KBM-7 (cell line): ENCODE measurements at regions not wholly inside any gene's neighbourhood (a gene's known extent, or its start where the extent isn't known, plus 50 kb on each side); places are given as distances from the start of the nearest gene placed in this dataset.

Source experiments
- DNase-seq: peaks from one replicate; pipeline ENCODE4 v3.0.0-alpha.2; 2015
- in situ Hi-C: fragments of 300-500 bp; cut with MboI; formaldehyde crosslinking; loops from 2 replicates; pipeline ENCODE4 v1.14.3; 2020; ENCODE audit warnings: low sequenced_read_pairs, low pct_unique_long_range_greater_than_20kb, mixed read lengths

GRCh38 chr4:144202081-144202480 is 61.6 kb upstream of the GYPA start:
- DNase-seq = no peak
- in situ Hi-C loops = no loop called here

DNA sequence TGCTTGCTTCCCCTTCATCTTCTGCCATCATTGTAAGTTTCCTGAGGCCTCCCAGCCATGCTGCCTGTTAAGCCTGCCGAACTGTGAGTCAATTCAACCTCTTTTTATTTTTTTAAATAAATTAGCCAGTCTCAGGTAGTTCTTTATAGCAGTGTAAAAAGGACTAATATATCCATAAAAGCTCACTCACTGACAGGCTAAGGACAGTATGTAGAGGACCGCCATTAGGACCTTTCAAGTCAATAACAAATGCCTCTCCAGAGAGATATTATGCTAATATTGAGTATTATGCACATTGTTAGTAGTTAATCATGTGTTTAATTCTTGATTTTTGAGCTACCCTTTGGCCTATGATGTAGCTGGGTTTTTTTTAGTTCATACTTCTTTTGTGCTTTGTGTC is 62.6 kb upstream of the GYPA start:
- in situ Hi-C loops = no loop called here
- no peak for DNase-seq

DNA sequence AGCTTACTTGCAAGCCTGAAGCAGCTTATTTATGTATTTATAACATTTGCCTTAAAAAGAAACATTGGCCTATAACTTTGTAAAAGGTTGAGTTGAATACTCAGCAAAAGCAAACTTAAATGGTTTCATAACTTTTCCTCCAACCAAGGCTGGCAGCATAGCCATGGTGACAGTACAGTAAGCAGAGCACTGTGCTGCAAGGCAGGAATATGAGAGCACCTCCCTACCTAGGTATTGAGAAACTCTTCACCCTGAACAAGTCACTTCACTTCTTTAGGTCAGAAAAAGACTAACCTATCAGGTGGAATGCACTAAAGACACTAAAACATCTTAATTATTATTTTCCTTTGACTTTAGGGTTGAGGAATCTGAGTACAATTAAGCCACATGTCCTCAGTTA is 63.9 kb upstream of the GYPA start:
- in situ Hi-C loops = no loop called here

GRCh38 chr4:144206711-144207110 is 66.2 kb upstream of the GYPA start:
- in situ Hi-C loops = no loop called here
- DNase-seq = no peak

More for the DNA sequence above, 63.9 kb upstream of the GYPA start:
- no peak for DNase-seq

- DNase-seq = no peak
- in situ Hi-C loops = no loop called here
Measured at GRCh38 chr4:144208074-144208473, 67.6 kb upstream of the GYPA start.

GRCh38 chr4:144209491-144209890 is 69.0 kb upstream of the GYPA start:
- DNase-seq = no peak
- in situ Hi-C loops = no loop called here

DNA sequence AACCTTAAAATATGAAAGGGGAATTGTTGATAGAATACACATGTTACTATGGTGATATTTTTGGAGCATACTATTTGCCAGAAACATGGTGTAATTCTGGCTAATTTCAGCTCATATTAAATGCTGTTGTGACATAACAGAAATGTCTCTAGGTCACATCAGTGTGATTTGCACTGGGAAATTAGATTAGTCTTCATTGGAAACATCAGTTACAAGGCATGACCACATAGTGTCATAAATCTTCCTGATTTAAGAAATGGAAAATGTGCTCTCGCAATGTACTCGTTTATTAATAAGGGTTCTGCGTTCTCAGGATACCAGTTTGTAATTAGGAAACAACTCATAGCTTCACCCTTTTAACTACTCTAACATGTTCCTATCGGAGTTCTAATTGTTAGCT is 72.9 kb upstream of the GYPA start:
- in situ Hi-C loops = no loop called here
- no peak for DNase-seq

- no peak for DNase-seq
- in situ Hi-C loops = no loop called here
Measured at GRCh38 chr4:144223149-144223548, 82.6 kb upstream of the GYPA start.

DNA sequence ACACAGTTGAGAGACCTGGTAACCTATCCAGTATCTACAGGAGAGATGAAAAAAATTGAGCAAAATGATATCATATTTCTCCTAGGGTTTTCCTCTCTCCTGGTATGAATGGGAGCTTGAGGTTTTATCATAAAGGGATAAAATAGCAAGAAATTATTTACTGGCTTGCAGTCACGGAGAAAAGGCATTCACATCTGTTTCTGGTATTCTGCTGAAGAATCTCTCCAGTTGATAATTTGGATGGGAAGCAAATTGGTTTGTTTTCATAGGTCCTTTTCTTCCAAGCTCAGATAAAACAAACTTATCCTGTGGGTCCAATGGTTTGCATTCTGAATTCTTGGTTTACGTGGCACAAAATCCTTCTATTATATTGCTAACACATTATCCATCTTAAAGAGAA is 83.1 kb upstream of the GYPA start:
- no peak for DNase-seq
- in situ Hi-C loops = no loop called here

DNA sequence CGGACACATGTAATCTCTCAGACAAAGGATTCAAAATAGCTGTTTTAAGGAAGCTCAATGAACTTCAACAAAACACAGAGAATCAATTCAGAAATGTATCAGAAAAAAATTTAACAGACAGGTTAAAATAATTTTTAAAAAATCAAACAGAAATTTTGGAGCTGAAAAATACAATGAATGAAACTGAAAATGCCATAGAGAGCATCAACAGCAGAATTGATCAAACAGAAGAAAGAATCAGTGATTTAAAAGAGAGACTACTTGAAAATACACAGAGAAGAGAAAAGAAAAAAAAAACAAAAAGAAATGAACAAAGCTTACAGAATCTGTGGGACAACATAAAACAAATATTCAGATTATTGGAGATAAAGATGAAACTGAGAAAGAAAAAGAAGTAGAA is 118.8 kb upstream of the GYPA start:
- in situ Hi-C loops = no loop called here
- no peak for DNase-seq

- DNase-seq = no peak
- in situ Hi-C loops = no loop called here
Measured at GRCh38 chr4:144267084-144267483, 126.6 kb upstream of the GYPA start.

- DNase-seq = no peak
- in situ Hi-C loops = no loop called here
Measured at GRCh38 chr4:144280688-144281087, 140.2 kb upstream of the GYPA start.

GRCh38 chr4:144283526-144283925 is 143.0 kb upstream of the GYPA start:
- no peak for DNase-seq
- in situ Hi-C loops = no loop called here

GRCh38 chr4:144284026-144284425 is 143.5 kb upstream of the GYPA start:
- DNase-seq = no peak
- in situ Hi-C loops = no loop called here

DNA sequence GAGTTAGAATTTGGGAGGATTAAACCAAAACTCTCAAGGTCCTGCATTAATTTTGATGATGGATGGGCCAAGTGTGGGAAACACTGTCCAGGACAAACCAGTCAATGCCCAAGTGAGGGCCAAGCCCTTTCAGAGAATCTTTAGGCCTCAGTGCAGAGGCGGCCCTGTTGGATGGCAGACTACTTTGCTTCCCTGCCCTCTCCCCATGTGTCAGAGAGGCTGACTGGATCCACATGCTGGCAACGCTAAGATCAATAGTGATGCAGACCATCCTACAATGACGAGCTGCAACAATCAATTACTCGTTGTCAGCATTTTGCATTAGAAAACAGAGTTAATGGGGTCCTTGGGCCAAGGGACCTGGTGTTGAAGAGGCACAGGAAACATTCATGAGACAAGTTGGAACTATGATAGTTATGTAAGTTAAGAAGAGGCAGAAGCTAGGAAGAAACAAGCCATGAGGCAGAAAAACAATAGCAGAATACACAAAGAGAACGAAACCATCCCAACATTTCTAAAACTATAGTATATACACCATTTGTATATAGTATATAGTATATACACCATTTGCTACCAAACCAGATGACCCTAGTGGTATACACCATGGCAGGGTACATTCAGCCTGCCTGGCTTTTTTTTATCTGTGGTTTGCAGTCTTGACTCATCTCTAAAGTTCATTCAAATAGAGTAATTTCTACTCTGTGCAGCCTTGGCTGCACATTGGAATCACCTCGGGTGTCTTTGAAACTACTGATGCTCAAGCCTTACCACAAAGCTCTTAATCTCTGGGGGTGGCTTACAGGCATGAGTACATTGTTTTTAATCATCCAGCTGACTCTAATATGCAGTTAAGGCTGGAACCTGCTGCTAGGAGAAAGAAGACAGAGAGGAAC is 147.7 kb upstream of the GYPA start:
- no peak for DNase-seq
- in situ Hi-C loops = no loop called here

- in situ Hi-C loops = no loop called here
- DNase-seq = no peak
Measured at GRCh38 chr4:144289667-144290428, 149.3 kb upstream of the GYPA start.

DNA sequence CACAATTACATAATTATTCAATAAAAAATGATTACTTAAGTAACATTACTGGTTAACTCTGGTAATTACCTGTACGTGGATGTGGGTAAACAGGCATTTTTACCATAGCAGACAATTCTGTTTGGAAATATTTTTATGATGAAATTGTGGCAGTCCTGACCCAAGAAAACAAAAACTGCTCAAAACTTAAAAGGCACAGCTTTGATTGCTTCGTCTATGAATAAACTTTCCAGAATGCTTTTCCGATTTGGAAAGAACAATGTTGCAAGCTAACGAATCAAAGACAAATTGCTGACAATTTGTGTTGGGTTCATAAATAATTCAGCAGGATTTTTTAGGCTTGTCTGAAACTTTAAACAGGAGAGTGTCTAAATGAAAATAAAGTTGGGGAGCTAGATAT is 150.6 kb upstream of the GYPA start:
- in situ Hi-C loops = no loop called here

GRCh38 chr4:144294211-144294610 is 153.7 kb upstream of the GYPA start:
- no peak for DNase-seq
- in situ Hi-C loops = no loop called here

More for the DNA sequence above, 150.6 kb upstream of the GYPA start:
- no peak for DNase-seq

- in situ Hi-C loops = no loop called here
- no peak for DNase-seq
Measured at GRCh38 chr4:144295286-144295995, 154.9 kb upstream of the GYPA start.

DNA sequence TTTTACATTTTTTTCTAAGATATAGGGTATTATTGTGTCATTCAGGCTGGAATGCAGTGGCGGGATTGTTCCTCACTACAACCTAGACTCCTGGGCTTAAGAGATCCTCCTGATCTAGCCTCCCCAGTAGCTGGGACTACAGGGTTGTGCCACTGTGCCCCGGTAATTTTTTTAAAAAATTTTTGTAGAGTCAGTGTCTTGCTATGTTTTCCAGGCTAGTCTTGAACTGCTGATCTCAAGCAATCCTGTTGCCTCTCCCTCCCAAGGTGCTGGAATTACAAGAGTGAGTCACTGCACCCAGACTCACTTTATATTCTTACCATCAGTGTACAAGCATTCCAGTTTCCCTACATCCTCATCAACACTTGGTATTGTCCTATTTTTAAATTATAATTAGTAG is 156.4 kb upstream of the GYPA start:
- DNase-seq = no peak
- in situ Hi-C loops = no loop called here
